ENCODE measurements at regions not wholly inside any gene's neighbourhood (a gene's known extent, or its start where the extent isn't known, plus 50 kb on each side); places are given as distances from the start of the nearest gene placed in this dataset.

GRCh38 chr14:101233808-101234207 is 327.5 kb upstream of the DIO3 start:
- DNase-seq = no peak

- DNase-seq = no peak
Observed at GRCh38 chr14:101234244-101234937, 326.9 kb upstream of the DIO3 start.

GRCh38 chr14:101234999-101235334 is 326.3 kb upstream of the DIO3 start:
- DNase-seq = no peak

GRCh38 chr14:101235335-101236103 is 325.8 kb upstream of the DIO3 start:
- DNase-seq = peak; percentile 44

- DNase-seq = no peak
Observed at GRCh38 chr14:101236496-101237251, 324.6 kb upstream of the DIO3 start.

- DNase-seq = no peak
Observed at GRCh38 chr14:101237252-101237616, 324.1 kb upstream of the DIO3 start.

- no peak for DNase-seq
Observed at GRCh38 chr14:101239065-101239464, 322.2 kb upstream of the DIO3 start.

GRCh38 chr14:101241147-101241546 is 320.1 kb upstream of the DIO3 start:
- no peak for DNase-seq

- DNase-seq = no peak
Observed at GRCh38 chr14:101241807-101242278, 319.5 kb upstream of the DIO3 start.

GRCh38 chr14:101242442-101243385 is 318.6 kb upstream of the DIO3 start:
- DNase-seq = no peak

- no peak for DNase-seq
Observed at GRCh38 chr14:101243587-101244338, 317.5 kb upstream of the DIO3 start.

- no peak for DNase-seq
Observed at GRCh38 chr14:101246894-101247841, 314.1 kb upstream of the DIO3 start.

- DNase-seq = no peak
Observed at GRCh38 chr14:101247842-101248725, 313.2 kb upstream of the DIO3 start.

GRCh38 chr14:101248840-101249675 is 312.2 kb upstream of the DIO3 start:
- DNase-seq = no peak

- no peak for DNase-seq
Observed at GRCh38 chr14:101249676-101250036, 311.6 kb upstream of the DIO3 start.

GRCh38 chr14:101250336-101250947 is 310.9 kb upstream of the DIO3 start:
- DNase-seq = no peak

GRCh38 chr14:101250948-101251811 is 310.1 kb upstream of the DIO3 start:
- DNase-seq = no peak
